Endothelial cell of umbilical vein (primary cell): ENCODE measurements at regions not wholly inside any gene's neighbourhood (a gene's known extent, or its start where the extent isn't known, plus 50 kb on each side); places are given as distances from the start of the nearest gene placed in this dataset.

Source experiments
- POLR2AphosphoS5 ChIP-seq: IDR thresholded peaks from 2 replicates; pipeline ENCODE4 v1.6.1; 2012; ENCODE audit warnings: low read depth, mild to moderate bottlenecking, control low read depth, low read length, moderate library complexity; ENCODE audit not compliant: insufficient read depth
- TF ChIP-seq, protein P1 (sequence below), 2 donors: IDR thresholded peaks; 1 replicate in 1 of 2; 2 replicates in 1 of 2; pipeline ENCODE4 v1.5.1; 2011; ENCODE audit warnings: low read length in 2 of 2, mild to moderate bottlenecking in 2 of 2, moderate library complexity in 2 of 2, control low read depth in 1 of 2, inconsistent platforms in 1 of 2, low read depth in 1 of 2; ENCODE audit not compliant: insufficient read depth in 1 of 2; ENCODE audit errors: extremely low read depth in 1 of 2
- TF ChIP-seq, protein P2 (sequence below): IDR thresholded peaks from 2 replicates; pipeline ENCODE4 v1.6.1; 2011; ENCODE audit not compliant: insufficient read depth, insufficient read length

DNA sequence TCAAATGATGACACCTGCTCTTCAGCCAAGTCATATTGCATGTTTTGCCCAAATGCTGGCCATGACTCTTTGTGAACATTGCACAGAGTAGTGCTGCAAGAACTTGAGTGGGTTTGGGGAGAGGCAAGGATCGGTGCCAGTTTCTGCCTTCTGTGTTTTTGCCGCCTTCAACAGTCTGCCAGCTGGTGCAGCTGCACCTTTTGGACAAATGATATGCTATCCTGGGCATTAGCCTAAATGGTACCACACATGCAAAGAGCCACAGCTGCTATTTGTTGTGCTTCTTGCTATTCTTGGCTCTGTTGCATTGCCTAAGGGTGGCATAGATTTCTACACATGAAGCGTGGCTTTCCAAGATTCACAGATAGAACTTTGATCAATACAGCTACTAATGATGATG lies 189.0 kb upstream of the CCN2 start:
- TF ChIP-seq, protein P1, sequence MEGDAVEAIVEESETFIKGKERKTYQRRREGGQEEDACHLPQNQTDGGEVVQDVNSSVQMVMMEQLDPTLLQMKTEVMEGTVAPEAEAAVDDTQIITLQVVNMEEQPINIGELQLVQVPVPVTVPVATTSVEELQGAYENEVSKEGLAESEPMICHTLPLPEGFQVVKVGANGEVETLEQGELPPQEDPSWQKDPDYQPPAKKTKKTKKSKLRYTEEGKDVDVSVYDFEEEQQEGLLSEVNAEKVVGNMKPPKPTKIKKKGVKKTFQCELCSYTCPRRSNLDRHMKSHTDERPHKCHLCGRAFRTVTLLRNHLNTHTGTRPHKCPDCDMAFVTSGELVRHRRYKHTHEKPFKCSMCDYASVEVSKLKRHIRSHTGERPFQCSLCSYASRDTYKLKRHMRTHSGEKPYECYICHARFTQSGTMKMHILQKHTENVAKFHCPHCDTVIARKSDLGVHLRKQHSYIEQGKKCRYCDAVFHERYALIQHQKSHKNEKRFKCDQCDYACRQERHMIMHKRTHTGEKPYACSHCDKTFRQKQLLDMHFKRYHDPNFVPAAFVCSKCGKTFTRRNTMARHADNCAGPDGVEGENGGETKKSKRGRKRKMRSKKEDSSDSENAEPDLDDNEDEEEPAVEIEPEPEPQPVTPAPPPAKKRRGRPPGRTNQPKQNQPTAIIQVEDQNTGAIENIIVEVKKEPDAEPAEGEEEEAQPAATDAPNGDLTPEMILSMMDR (IDR thresholded peaks at IDR 0.05; ENCODE audit: extremely low read depth in 1 of 2, insufficient read depth in 1 of 2, low read depth in 1 of 2, low read length in 2 of 2) = no peak
- TF ChIP-seq, protein P2, sequence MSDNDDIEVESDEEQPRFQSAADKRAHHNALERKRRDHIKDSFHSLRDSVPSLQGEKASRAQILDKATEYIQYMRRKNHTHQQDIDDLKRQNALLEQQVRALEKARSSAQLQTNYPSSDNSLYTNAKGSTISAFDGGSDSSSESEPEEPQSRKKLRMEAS = no peak
- TF ChIP-seq POLR2AphosphoS5 = no peak
